Suprapubic skin (tissue), 3 donors: ENCODE measurements at regions not wholly inside any gene's neighbourhood (a gene's known extent, or its start where the extent isn't known, plus 50 kb on each side); places are given as distances from the start of the nearest gene placed in this dataset.

Experiments used
- CTCF ChIP-seq, 2 donors: fragments of 200-600 bp in 1 of 2; fragments of 450-650 bp in 1 of 2; sonication (generic) in 1 of 2; IDR thresholded peaks; one replicate each; pipeline ENCODE4 v1.5.1; 2016 to 2019; ENCODE audit warnings: antibody characterized with exemption in 2 of 2, mild to moderate bottlenecking in 1 of 2, moderate library complexity in 1 of 2
- EP300 ChIP-seq: sonication (generic); formaldehyde crosslinking; IDR thresholded peaks from one replicate; pipeline ENCODE4 v1.6.1; 2017; ENCODE audit warnings: antibody characterized with exemption

- TF ChIP-seq CTCF (IDR thresholded peaks at IDR 0.05) (no peak), EP300 (no peak)
Observed at GRCh38 chr18:65206551-65207260, 544.1 kb upstream of the CDH7 start.
